Choroid plexus epithelial cell (primary cell): ENCODE measurements at regions not wholly inside any gene's neighbourhood (a gene's known extent, or its start where the extent isn't known, plus 50 kb on each side); places are given as distances from the start of the nearest gene placed in this dataset.

ENCODE experiments used
- DNase-seq: peaks from one replicate; pipeline ENCODE4 v3.0.0-alpha.2; 2010; ENCODE audit warnings: low read depth
- H3K4me3 ChIP-seq: 2 replicates; pipeline ENCODE4 v1.5.1; 2011; ENCODE audit warnings: low read depth, mild to moderate bottlenecking, control low read depth, low read length, moderate library complexity
- TF ChIP-seq, protein P1 (sequence below): conservative IDR thresholded peaks from 2 replicates; pipeline ENCODE4 v1.5.1; 2011; ENCODE audit warnings: low read depth, mild to moderate bottlenecking, control low read depth, inconsistent platforms, low read length, moderate library complexity

DNA sequence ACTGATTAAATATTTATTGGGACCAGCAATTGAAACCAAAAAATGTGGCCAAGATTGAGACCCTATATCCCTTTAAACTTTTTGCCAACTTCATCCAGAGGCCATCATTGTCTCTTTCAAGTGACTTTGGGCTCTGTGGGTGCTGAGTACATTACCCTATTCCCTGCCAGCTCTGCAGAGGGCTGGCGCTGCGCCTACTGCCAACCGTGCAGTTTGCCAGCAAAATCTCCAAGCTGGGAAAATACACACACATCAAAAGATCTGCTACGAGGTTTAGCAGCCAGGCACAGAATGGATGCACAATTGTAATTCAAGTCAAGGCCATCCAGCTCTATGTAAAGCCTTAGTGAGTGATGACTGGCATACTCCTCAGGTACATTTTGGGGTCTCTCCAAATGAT lies 125.0 kb downstream of the CBLN4 start:
- H3K4me3 ChIP-seq: no peak overlapping the region
- TF ChIP-seq, protein P1, sequence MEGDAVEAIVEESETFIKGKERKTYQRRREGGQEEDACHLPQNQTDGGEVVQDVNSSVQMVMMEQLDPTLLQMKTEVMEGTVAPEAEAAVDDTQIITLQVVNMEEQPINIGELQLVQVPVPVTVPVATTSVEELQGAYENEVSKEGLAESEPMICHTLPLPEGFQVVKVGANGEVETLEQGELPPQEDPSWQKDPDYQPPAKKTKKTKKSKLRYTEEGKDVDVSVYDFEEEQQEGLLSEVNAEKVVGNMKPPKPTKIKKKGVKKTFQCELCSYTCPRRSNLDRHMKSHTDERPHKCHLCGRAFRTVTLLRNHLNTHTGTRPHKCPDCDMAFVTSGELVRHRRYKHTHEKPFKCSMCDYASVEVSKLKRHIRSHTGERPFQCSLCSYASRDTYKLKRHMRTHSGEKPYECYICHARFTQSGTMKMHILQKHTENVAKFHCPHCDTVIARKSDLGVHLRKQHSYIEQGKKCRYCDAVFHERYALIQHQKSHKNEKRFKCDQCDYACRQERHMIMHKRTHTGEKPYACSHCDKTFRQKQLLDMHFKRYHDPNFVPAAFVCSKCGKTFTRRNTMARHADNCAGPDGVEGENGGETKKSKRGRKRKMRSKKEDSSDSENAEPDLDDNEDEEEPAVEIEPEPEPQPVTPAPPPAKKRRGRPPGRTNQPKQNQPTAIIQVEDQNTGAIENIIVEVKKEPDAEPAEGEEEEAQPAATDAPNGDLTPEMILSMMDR: no peak
- DNase-seq: no peak

DNA sequence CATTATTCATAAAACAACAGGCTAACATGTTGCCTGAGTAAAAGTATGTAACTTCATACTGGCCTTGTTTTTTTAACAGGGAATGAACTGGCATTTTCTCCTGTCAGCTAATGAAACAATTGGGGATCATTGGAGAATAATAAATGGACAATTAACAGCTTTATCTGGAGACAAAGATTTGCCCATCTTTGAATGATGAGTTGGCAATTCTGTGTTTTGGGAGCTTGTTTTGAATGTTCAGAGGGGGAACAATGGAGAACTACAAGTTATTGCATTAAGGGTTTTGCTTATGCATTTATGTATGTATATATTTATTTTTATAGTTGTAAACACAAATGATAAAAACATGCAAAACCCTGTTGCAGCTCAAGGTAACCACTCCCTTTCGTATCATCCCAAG lies 150.3 kb downstream of the CBLN4 start:
- TF ChIP-seq, protein P1: no peak
- DNase-seq: no peak
- H3K4me3 ChIP-seq: no peak overlapping the region

DNA sequence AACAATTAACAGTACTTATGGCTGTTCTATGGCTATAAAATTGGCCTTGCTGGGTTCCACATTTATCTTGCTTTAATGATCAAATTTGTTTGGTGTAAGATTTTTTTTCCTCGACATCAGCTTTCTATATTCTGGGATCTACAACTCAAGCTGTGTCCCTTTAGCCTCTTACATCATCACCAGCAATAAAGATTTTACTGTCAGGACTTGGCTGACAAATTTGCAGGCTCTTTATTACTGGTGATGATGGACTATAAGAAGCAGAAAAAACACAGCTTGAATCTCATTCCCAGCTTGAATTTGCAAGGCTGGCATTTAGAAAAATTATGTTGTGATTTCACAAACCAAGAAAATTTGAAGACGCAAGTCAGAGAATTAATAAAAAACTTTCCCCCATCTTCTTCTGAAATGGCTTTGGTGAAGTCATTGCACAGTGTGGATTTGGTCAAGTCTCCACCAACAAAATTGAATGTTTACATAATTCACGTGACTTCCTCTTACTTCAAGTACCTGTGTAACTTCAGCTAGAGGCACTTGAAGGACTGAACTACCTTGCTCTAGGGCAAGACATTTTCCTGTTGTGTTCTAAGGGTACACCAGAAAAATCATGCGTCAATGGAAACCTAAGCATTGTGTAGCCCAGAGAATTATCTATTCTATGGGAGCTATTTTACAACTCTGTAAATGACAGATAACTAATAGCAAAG lies 175.0 kb downstream of the CBLN4 start:
- no peak for DNase-seq
- TF ChIP-seq, protein P1: no peak

DNA sequence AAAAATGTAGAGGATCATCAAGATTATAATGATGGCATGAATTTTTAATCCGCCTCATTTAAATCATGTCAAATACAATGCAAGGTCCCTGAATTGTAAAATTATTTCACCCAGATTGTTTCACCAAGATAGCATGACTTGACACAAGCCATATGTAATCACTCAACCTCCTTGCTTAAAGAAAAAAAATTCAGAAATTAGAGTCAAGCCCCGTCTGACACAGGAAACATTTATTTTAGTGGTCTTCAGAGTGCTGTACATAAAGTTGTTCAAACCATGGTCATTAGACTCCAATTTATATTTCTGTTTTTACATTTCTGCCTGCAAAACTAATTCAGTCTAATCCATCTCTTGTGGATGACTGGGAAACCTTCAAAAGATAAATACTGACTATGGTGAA lies 200.2 kb downstream of the CBLN4 start:
- H3K4me3 ChIP-seq: no peak overlapping the region
- TF ChIP-seq, protein P1: no peak
- DNase-seq: no peak

More for the DNA sequence above, 175.0 kb downstream of the CBLN4 start:
- H3K4me3 ChIP-seq: no peak overlapping the region

DNA sequence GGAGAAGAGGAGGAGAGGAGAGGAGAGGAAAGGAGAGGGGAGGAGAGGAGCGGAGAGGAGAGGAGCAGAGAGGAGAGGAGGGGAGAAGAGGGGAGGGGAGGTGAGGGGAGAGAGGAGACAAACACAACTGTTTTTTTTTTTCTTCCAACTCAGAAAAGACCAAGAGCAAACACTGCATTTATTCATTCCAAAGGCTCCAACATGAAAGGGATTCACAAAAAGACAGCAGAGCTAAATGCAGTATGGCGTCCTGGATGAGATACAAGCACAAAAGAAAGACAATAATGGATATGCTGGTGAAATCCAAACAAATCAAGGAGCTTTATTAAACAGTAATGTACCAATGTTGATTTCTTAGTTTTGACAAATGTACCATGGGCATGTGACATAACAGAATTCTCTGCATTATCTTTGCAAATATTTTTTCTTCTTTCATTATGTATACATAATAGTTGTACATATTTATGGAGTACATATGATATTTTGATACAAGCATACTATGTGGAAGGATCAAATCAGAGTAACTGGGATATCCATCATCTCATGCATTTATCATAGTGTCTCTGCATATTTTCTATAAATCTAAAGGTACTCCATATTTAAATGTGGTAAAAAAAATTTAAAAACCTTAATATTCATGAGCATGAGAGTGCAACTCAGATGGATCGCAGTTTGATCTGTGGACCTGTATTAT lies 204.6 kb downstream of the CBLN4 start:
- no peak overlapping the region for H3K4me3 ChIP-seq
- TF ChIP-seq, protein P1: no peak

DNA sequence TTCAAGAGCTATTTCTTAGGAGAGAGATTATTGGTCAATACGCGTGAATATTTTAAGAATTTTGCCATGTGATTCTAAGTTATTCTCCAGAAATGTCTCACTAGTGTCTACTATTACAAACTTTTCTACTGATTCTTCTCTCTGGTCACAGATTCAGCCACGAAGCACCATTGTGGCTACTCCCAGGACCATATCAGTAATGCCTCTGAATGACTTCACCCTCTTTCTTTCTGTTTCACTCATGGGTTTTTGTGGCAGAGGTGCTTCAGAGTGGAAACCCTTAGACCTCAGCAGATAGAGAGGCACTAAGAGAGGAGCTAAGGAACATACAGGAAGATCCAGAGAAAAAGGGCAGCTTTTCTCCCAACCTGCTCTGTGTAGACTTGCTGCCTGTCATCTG lies 211.3 kb downstream of the CBLN4 start:
- TF ChIP-seq, protein P1: no peak
- no peak overlapping the region for H3K4me3 ChIP-seq
- DNase-seq: no peak

More for the DNA sequence above, 204.6 kb downstream of the CBLN4 start:
- no peak for DNase-seq

DNA sequence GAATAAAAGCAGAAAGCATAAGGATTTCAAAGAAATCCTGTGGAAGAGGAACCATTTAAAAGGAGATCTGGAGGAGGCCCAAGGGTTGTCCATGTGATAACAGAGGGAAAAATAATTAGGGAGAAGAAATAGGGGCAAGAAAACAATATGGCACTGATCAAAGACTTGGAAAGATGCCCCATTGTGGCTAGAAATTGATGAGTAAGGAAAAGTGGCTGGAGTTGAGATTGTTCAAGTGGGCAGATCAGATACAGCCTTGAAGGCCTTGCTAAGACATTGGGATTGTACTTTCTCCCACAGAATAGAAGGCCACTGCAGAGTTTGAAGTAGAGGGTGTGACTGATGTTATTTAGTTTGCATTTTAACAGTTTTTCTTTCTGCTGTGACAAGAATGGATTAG lies 213.3 kb downstream of the CBLN4 start:
- no peak overlapping the region for H3K4me3 ChIP-seq
- DNase-seq: no peak
- TF ChIP-seq, protein P1: no peak
